HG02840 (cell line): ENCODE measurements at regions not wholly inside any gene's neighbourhood (a gene's known extent, or its start where the extent isn't known, plus 50 kb on each side); places are given as distances from the start of the nearest gene placed in this dataset.
"Not testable (repeated sequence)": the region's sequence is repeated elsewhere in the genome, so short reads cannot be mapped to it uniquely, and the experiment has no call there.

Experiments
- ATAC-seq: cut with Tn5 transposase; IDR thresholded peaks from one replicate; pipeline ENCODE4 v1.9.1; 2021; ENCODE audit warnings: mild to moderate bottlenecking, moderate library complexity, moderate number of reproducible peaks; ENCODE audit not compliant: unreplicated experiment, low FRiP score

DNA sequence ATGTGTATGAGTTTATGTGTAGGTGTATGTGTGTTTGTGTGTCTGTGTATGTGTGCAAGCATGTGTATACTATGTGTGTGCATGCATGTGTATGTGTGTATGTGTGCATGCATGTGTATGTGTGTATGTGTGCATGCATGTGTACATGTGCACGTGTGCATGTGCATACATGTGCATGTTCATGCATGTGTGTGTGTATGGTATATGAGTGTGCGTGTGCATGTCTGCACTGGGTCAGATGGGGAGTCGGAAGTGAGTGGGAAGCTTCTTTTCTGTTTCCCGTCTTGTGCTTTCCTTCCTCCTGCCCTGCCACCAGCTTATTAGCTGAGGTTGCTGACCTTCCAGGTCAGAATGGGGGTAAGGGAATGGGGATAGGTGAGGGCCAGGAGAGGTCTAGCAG is 174.7 kb downstream of the MAP2K4 start:
- ATAC-seq, result no peak

DNA sequence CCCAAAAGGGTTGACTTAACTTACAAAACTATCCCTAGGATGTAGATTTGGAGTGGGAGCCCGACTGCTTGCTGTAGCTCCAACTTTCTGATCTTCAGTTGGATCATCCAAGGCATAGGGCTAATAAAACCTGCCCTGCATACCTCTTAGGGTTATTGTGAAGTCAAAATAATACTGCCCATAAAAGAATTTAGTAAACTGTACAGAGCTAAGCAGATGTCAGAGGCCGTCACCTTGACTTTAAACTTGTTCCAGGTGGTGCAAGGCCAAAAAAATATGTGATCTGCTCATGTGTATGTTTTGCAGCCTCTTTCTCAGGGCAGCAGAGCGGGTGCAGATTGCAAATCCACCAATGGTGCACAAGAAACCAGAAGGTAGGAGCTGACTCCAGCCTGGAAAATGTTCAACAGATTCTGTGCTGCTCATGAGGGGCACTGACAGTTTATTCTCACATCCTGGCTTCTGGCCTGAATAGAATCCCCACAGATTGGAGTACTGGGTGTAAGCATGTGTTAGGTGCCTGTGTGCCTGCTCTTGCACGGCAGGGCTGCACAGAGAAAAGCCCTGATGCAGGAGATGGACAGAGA is 180.7 kb downstream of the MAP2K4 start:
- no peak for ATAC-seq

DNA sequence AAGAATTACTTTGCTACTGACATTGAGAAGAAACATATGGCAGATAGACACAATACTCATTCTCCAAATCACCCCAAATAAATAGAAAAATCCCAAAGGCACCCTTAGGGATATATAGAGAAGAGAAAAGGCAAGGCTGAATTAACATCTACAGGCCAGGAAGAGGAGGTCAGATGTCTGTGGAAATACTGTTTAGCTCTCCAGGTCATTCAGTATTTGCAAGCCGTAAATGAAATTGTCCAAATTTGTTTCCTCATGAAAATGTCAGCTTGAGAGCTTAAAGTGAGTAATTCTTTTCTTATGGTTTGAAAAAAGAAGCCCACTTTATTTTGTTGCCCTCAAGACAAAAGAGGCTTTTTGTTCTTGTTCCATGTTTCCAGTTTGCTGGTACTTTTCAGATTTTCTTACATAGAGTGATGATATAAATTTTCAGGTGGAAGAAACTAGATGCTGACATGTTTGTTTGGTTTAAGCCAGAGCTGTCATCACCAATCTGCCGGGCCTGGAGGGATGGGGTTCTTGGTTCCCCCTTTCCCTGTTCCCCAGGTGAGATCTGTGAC is 189.0 kb downstream of the MAP2K4 start:
- no peak for ATAC-seq

DNA sequence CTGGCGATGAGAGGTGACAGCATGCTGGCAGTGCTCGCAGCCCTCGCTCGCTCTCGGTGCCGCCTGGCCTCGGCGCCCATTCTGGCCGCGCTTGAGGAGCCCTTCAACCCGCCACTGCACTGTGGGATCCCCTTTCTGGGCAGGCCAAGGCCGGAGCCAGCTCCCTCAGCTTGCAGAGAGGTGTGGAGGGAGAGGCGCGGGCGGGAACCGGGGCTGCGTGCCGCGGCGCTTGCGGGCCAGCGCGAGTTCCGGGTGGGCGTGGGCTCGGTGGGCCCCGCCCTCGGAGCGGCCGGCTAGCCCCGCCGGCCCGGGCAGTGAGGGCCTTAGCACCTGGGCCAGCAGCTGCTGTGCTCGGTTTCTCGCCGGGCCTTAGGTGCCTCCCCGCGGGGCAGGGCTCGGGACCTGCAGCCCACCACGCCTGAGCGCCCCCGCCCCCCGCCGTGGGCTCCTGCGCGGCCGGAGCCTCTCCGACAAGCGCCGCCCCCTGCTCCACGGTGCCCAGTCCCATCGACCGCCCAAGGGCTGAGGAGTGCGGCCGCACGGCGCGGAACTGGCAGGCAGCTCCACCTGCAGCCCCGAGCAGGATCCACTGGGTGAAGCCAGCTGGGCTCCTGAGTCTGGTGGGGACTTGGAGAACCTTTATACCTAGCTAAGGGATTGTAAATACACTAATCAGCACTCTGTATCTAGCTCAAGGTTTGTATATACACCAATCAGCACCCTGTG is 200.2 kb downstream of the MAP2K4 start:
- ATAC-seq, result not testable (repeated sequence)

DNA sequence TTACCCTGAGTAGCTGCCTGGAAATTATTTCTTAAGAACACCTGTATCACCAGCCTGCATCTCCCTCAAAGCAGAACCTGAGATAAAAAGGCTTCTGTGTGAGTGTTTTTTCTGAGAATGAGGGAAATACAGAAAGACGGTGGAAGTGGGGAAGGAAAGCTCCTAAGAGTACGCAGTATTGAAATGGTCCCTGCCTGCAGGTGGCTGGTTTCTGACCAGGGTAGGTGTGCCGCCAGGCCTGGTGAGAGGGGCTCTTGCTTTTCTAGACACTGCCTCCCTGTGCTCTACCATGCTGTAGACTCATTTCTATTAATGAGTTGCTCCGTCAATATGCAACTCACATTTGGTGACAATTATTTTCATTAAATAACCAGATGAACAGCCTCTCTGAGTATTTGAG is 201.7 kb downstream of the MAP2K4 start:
- ATAC-seq, result no peak

DNA sequence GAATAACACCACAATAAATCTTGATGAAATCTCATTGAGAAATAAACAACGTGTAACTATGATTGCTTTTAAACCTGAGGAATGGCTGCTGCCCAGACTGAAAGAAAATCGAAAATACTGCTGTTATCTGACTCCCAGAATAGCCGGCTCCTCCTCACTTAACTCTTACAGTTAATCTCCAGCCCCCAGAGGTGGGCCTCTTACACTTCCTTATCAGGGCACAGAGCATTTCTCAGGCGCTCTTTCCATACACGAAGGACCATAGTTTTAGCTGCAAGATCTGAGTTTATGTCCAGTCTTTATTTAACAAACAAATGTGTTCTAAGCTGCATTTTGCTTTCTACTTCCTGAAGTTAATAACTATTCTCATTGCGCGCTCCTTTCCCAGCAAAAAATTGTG is 206.9 kb downstream of the MAP2K4 start:
- ATAC-seq, result no peak

DNA sequence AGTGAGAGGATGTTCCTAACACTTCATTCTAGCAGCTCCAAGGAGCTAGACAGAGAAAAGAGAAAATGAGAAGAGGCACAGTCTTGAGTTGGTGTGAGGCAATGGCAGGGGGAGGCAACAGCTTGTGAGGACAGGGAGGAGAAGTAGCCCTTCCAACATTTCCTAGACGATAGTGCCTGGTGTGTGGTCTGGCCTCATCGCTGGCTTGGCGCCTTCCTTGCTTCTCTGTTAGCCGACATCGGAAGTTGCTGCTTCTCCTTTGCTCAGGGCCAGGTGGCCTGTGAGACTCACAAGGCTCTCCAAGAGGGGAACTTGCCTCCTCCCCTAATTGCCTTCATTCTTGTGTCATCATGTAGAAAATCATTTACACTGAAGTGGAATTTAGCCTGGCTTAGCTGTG is 208.7 kb downstream of the MAP2K4 start:
- no peak for ATAC-seq

DNA sequence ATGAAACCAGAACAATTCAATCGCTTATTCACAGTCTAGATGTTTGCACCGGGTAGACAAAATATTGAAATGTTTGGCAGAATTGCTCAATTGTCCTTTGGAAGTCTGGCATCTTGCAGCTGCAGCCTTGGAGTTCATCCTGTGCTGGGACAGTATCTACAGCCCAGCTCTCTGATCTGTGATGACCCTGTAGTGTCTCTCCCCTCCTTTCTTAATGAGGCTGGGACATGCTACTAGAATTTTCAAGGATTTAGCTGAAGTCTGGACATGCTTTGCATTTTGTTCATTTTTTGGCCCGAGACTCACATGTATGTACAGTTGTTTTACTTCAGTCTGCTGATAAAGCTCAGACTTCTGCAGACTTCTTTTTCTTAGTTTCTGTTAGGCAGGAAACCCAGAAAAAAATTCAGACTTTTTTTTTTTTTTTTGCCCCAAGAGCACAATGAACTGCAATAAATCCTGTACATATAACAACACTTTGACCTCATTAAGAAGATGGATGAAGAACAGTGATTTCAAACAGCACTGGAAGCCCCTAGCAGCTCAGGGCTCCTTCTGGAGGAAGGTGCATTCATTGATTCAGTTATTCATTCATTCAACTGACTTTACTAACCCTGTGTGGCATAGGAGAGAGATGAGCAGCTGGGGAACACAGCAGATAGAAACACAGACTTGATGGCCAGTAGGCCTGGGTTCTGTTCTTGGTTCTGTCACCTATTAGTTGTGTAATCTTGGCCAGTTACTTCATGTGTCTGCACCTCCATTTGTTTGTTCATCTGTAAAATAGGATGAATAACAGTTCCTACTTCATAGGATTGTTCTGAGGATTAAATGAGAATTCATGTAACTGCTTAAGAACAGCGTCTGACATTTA is 210.0 kb downstream of the MAP2K4 start:
- no peak for ATAC-seq

DNA sequence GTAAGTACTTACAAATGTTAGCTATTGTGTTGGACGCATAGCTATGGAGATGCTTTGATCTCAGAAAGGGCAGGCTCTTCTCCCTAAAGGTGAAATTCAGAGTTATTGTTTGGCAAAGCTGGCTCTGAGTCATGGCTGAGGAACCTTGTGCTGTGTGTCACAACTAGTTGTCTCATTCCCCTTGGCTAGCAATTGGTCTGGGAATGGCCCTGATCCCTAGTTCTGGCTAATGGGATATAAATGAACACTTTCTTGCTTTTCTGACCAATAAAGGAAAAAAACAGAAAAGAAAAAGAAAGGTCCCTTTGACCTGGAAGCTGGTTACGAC is 210.6 kb downstream of the MAP2K4 start:
- no peak for ATAC-seq

DNA sequence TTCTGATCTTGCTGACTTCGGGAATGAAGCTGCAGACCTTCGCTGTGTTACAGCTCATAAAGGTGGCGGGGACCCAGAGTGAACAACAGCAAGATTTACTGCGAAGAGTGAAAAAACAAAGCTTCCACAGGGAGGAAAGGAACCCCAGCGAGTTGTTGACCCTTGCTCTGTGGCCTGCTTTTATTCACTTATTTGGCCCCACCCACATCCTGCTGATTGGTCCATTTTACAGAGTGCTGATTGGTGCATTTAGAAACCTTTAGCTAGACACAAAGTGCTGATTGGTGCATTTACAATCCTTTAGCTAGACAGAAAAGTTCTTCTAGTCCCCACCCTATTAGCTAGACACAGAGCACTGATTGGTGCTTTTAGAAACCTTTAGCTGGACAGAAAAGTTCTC is 218.3 kb downstream of the MAP2K4 start:
- ATAC-seq, result not testable (repeated sequence)

DNA sequence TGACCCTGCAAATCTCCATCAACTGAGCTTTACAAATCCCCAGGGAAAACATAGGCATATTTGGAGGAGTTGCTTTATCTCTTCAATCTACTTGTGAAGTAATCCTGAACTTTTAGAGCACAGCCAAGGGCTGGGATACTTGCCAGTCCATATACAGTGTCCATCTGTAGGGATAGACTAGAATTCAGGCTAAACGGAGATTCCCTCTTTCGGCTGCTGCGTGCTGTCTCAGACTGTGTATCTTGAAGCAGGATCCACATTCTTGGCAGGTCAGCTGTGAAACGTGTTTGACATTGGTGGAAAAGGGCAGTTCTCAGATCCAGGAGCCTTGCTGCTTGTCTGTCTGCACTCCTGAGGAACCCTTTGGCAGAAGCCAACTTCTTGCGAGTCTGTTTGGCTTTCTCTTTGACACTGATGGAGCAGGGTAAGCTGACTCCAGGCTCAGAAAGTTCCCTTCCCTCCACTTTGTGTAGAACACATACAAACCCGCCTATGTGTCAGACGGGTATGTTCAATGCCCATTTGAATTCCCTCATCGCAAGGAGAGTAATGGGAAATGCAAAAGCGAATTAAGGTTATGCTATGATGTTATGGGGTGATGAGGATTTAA is 221.8 kb downstream of the MAP2K4 start:
- ATAC-seq, result no peak

DNA sequence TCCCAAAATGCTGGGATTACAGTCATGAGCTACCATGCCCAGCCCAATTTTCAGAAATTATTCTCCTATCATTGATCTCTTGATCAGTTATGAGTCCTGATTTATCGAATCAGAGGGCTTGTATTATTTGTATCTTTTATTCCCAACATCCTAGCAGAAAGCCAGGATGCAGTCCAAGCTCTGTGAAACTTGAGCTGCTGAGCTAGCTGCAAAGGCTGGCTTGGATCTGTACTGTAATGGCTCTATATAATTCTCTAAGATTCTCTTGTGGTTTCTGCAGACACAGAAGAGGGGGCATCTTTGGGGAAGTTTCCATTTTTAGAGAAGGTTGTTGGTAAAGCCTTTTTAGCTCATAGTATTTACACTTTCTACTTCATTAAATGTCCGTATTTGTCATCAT is 227.1 kb downstream of the MAP2K4 start:
- ATAC-seq, result no peak

DNA sequence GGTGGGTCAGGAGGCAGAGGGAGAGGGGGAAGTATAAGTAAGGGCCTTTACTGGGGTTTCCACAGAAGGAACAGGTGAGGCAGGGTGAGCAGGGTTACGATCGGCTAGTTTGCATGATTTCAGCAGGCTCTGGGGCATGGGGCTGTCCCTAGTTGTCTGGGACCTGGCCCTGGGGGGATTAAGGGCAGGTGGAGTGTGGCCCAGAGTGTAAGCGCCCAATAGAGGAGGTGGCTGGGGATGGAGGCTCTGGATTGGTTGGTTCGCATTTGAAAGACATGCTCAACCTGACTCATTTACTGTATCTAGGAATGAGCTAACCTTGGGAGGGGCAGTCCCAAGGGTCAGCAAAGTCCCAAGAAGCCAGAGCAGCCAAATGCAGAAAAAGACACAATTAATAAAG is 230.3 kb downstream of the MAP2K4 start:
- no peak for ATAC-seq

DNA sequence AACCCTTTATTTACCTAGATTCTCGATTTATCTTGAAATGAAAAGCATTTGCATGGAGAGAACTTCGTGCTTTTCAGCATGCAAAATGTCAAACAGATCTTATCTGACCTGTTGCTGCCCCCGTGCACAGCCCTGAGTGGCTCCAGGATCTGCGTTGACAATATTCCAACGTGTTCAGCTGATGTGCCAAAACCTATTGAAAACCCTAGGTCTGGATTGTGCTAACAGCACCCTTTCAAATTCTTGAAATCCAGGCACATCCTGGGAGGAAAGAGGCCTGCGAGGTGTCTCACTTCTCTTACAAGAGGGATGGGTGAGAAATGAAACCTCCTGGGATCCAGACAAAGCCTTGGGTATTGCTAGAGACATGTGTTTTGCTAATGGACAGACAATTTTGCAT is 231.8 kb downstream of the MAP2K4 start:
- ATAC-seq, result no peak

DNA sequence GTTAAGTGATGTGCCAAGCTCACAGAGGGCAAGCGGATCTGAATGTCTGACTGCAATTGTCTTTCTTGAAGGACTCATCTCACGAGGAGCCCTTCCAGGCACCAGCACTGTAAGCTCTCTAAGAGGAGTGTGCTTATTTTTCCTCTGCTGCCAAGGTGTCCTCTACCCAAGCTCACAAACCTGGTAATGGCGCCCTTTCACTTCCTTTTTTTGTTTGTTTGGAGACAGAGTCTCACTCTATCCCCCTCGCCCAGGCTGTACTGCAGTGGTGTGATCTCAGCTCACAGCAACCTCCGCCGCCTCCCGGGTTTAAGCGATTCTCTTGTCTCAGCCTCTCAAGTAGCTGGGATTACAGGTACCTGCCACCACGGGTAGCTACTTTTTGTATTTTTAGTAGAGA is 233.8 kb downstream of the MAP2K4 start:
- no peak for ATAC-seq

DNA sequence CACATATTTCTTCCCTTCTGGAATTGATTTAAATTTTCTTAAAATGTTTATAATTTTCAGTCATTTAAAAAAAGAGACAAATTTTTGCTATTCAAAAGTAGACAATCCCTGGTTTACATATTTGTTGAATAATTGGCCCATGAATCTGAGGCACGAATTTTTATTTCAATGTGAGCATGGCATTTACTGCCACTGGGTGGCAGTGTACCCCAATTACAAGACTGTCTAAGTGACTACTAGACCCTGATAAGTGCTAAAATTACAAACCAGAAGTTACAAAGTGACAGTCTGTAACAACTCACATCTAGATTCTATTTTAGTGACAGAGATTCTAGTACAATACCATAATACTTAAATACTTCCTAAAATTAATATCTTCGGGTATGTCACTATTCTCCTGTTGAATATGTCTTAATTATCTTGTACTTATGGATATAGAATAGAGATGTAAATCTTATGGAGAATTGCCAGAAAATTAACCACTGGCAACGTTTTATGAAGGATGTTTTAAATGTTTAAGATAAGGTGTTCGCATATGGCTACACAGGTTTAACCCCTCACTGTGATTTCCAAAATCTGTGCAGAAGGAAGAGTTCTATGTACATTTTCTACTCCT is 235.8 kb downstream of the MAP2K4 start:
- no peak for ATAC-seq

DNA sequence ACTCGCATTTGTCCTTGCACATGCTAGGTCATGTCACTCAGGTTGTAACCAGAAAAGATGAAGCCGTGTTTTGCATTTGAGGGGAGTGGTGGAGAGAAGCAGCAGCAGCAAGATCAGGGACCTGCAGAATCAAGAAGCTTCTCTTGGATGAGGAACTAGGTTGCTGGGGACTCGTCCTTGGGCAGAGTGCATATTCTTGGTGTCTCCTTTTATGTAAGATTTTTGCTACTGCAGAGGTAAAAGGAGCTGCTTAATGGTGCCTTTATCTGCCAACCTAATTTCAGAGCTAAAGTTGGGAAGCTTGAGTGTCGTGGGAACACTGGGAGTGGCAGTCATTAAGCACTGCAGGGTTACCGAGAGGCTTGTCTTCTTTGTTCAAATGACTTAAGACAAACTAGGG is 236.5 kb downstream of the MAP2K4 start:
- no peak for ATAC-seq

DNA sequence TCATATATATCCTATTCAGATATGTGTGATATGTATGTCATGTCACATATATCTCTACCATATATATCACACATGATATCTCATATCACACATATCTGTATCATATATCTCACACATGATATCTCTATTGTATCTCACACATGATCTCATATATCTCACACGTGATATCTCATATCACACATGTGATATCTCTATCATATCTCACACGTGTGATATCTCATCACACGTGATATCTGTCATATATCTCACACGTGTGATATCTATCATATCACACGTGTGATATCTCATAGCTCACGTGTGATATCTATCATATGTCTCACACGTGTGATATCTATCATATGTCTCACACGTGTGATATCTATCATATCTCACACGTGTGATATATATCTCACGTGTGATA is 240.7 kb downstream of the MAP2K4 start:
- no peak for ATAC-seq

DNA sequence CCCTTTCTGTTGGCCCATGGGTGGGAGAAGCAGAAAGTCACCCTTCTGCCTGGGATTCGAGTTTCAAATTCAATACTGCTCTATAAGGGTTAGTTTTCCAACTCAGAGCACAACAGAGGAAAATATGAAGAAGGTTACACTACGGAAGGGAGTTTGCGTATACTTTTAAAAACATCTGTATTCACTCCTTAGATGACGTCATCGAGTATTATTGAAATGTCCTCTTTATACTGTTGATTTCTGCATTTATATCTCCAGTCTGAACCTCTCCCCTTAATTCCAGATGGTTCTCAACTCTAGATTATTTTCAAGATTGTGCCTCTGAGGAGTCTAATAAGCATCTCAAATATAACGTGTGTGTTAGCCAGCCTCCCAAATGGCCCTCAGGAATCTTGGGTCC is 249.1 kb downstream of the MAP2K4 start:
- no peak for ATAC-seq

DNA sequence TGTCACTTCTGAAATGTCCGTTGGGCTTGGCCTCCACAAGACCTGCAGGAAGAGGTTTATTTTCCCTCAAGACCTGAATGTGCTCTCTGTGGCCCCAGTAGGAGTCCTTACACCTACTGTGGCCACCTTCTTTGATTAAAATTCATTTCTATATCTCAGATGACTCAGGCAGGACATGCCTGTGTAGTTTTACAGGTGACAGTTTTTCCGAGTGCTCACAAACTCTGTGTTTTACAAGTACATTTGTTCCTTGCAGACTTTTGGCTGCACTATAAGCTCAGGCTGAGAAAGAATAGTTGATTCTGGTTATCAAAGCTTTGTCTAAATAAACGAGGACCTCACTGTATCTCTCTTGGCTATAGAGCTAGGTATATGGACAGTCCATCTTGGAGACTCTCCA is 257.1 kb downstream of the MAP2K4 start:
- no peak for ATAC-seq

DNA sequence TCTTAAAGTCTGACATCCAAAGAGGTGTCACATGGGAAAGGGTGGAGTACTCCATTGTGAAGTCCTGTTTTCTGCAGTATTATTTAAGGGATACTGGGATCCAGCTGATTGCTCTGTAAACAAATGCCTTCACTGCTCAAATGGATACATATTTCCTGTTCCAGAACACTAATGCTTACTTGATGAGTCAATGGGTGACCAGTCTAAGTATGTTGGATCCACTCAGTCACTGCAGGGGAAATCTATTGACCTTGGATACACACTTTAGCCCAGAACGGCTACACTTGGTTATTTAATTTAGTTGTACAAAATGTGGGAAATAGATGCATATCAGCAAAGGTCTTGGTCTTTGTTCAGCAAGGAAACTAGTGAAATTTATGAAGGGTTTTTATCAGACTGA is 261.4 kb downstream of the MAP2K4 start:
- no peak for ATAC-seq
